ENCODE measurements at regions not wholly inside any gene's neighbourhood (a gene's known extent, or its start where the extent isn't known, plus 50 kb on each side); places are given as distances from the start of the nearest gene placed in this dataset.

DNA sequence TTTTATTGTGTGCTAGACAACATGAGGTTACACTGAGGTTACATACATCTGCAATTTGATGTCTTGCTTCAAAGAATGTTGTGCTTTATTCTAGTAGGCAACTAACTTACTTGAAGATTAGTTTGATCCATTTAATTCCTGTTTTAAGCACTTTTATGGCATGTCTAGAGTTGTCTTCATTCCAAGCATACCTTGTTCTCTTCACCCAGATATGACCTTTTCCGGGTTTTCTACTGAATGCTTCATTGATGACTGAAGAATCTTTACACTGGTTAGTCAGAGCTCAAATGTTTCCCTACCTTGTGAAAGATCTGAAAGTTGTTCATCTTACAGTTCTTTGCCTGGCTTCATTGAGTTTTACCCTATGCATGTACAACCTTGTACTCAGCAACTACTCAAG, 274.0 kb upstream of the KITLG start:
- TF ChIP-seq, protein P1, sequence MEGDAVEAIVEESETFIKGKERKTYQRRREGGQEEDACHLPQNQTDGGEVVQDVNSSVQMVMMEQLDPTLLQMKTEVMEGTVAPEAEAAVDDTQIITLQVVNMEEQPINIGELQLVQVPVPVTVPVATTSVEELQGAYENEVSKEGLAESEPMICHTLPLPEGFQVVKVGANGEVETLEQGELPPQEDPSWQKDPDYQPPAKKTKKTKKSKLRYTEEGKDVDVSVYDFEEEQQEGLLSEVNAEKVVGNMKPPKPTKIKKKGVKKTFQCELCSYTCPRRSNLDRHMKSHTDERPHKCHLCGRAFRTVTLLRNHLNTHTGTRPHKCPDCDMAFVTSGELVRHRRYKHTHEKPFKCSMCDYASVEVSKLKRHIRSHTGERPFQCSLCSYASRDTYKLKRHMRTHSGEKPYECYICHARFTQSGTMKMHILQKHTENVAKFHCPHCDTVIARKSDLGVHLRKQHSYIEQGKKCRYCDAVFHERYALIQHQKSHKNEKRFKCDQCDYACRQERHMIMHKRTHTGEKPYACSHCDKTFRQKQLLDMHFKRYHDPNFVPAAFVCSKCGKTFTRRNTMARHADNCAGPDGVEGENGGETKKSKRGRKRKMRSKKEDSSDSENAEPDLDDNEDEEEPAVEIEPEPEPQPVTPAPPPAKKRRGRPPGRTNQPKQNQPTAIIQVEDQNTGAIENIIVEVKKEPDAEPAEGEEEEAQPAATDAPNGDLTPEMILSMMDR (IDR thresholded peaks at IDR 0.05; ENCODE audit: poor library complexity, severe bottlenecking), result no peak
- TF ChIP-seq POLR2AphosphoS5 (IDR thresholded peaks at IDR 0.05), result no peak
- TF ChIP-seq EP300 (conservative IDR thresholded peaks at IDR 0.05; ENCODE audit: poor library complexity, severe bottlenecking), result no peak
- no peak for TF ChIP-seq EZH2 (IDR thresholded peaks at IDR 0.05; ENCODE audit: borderline replicate concordance, insufficient read depth, low read length, poor library complexity, severe bottlenecking)
- no peak for TF ChIP-seq TAF1 (IDR thresholded peaks at IDR 0.05; ENCODE audit: low read depth)
